Activated CD4-positive, CD25-positive, alpha-beta regulatory T cell treated with anti-CD3 and anti-CD28 coated beads, Interleukin-2, amount 50 U/mL, for 16 hours (primary cell): ENCODE measurements at regions not wholly inside any gene's neighbourhood (a gene's known extent, or its start where the extent isn't known, plus 50 kb on each side); places are given as distances from the start of the nearest gene placed in this dataset.

Experiments
- DNase-seq: peaks from one replicate; pipeline ENCODE4 v3.0.0-alpha.2; 2020; ENCODE audit warnings: low read depth, low spot score

- no peak for DNase-seq
These were observed 50.8 kb upstream of the NAV2 start for GRCh38 chr11:19661827-19662226.

DNA sequence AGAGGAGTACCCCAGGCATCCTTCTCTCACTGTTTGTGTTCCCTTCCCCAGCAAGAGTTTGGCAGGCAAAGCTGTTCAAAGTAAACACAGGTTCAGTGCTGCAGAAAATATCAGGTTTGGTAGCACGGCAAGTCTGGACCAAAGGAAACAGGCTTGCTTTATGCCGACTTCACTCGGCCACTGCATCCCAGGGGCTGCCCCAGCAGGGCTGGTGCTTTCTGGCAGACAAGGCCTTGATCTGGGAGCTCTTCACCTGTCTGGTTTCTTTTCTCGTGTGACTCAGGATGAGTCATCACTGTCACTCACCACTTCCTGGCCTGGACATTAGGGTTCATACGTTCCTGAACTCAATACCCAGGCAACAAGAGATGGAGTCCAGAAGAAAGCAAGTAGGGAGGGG, 52.6 kb upstream of the NAV2 start:
- DNase-seq, result no peak

DNA sequence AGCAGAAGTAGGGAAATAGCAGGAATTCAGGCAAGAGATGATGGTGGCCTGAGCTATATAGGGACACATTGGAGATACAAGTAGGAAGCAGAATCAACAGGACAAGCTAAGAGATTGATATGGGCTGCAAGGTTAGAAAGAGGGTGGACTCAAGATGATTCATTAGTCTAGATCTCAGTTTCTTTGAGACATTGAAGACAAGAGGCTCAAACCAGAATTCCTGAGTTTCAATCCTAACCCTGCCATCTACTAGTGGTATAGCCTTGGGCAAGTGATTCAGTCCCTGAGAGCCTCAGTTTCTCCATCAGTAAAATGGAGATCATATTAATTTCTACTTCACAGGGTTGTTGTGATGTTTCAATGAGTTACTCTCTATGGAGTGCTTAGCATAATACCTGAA, 53.1 kb upstream of the NAV2 start:
- no peak for DNase-seq

DNA sequence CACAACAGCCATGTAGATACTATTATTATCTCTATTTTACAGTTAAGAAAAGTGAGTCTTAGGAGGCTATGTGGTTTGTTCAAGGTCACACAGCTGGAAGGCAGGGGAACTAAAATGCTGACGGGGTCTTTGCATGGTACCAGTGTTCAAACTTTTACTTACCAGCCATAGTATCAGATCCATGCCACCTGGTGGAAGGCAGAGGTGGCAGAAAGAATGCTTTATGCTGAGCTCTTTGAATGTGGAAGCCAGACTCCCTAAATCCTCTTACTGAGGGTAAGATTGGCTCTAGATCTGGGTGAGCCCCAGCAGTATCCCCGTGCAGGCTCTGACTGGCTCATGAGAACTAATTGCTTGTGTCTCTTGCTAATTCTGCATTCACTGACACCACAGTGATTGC, 54.3 kb upstream of the NAV2 start:
- DNase-seq, result no peak

DNA sequence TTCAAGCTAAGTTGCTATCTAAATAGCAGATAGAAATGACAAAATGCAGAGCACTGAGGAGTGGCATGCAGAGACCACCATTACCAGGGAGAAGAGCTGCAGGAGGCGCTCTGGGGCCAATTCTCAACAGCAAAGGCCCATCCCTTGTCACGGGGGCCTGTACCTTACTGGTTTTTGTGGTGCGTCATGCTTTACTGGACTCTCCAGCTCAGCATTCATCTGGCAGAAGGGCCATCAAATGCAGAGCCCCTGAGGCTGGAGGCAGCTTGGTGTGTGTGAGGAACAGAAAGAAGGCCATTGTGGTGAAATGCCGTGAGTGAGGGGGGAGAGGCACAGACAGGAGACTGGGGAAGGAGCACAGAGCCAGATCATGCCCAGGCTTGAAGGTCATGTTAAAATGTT, 56.5 kb upstream of the NAV2 start:
- DNase-seq, result no peak

GRCh38 chr11:19652623-19653375, 59.8 kb upstream of the NAV2 start:
- no peak for DNase-seq

- DNase-seq, result no peak
These were observed 61.0 kb upstream of the NAV2 start for GRCh38 chr11:19651653-19652052.

GRCh38 chr11:19651028-19651427, 61.6 kb upstream of the NAV2 start:
- DNase-seq, result no peak

DNA sequence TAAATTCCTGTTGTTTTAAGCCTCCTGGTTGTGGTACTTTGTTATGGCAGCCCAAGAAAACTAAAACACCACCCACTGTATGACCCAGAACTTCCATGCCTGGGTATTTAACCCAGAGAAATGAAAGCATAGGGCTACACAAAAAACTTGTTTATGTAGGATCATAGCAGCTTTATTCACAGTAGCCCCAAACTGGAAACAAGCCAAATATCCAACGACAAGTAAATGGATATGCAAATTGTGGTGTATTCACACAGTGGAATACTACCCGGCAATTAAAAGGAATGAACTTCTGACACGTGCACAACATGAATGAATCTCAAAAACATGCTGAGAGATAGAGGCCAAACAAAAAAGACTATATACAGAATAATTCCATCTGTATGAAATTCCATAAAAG, 62.2 kb upstream of the NAV2 start:
- no peak for DNase-seq

- no peak for DNase-seq
These were observed 62.9 kb upstream of the NAV2 start for GRCh38 chr11:19649751-19650150.

DNA sequence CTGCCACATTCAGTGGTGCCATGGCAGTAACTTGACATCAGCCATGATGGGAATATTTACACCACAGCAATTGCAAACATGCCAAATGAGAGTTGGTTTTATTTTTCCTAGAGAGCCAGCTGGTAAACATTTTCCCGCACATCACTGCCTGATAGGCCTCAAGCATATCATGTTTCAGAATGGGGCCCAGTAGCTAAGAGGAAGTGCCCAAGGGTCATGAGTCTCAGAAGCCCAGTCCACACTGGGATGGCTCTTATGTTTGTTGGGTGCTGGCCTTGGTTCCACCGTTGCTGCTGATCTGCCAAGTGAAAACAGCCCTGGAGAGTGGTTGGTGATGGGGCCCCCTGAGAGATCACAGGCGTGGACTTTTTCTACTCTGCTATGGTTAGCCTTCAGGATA, 64.3 kb upstream of the NAV2 start:
- no peak for DNase-seq

GRCh38 chr11:19647816-19648215, 64.8 kb upstream of the NAV2 start:
- no peak for DNase-seq

DNA sequence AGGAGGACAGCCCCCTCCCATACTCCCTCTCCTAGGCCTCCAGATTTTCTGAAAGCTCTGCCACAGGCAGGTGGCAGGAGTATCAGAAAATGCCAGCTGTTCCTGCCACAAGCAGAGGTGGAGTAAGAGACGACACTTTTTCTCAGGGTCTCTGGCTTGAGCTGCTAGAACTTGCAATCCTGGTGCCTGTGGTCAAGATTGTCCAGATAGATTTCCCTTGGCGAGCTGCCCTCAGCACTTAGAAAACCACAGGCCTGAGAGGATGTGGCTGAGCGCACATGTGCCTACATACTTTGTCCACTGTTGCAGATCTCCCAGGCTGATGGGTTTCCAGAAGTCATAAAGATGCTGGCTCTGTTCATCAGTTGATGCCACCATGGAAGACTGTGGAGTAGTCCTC, 65.7 kb upstream of the NAV2 start:
- no peak for DNase-seq

DNA sequence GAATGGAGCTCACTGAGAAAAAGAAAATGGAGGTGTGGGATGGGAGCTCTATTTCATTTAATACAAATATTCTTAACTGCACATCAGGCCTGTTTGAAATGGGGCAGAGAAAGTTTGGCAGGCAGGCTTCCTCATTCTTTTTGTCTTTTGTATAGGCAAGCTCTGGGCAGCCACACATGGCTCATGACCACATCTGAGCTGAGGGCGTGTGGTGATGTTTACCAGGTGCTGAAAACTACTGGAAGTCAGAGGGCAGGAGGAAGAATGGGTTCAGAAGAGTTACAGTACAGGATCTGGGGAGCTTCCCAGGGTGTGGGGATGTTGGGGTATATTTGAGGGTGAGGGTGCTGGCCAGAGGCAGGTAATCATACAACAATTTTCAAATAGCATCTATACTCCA, 66.3 kb upstream of the NAV2 start:
- no peak for DNase-seq

DNA sequence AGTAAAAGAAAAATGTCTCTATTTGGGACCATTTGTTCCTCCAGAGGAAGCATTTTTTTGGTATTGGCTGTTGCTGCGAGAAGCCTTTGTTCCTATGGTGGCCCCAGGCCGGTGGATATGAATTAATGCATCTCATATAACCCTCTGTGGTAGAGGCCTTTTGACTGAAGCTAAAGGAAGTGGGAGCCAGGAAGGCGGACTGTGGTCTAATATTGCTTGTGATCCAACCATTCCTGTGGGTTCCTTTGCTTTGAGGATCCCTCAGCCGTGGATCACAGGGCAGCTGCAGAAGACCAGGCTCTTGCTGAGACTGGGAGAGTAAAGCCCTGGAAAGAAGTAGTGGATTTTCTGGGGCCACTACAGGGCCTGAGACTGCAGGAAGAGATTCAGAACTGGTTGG, 68.3 kb upstream of the NAV2 start:
- no peak for DNase-seq

DNA sequence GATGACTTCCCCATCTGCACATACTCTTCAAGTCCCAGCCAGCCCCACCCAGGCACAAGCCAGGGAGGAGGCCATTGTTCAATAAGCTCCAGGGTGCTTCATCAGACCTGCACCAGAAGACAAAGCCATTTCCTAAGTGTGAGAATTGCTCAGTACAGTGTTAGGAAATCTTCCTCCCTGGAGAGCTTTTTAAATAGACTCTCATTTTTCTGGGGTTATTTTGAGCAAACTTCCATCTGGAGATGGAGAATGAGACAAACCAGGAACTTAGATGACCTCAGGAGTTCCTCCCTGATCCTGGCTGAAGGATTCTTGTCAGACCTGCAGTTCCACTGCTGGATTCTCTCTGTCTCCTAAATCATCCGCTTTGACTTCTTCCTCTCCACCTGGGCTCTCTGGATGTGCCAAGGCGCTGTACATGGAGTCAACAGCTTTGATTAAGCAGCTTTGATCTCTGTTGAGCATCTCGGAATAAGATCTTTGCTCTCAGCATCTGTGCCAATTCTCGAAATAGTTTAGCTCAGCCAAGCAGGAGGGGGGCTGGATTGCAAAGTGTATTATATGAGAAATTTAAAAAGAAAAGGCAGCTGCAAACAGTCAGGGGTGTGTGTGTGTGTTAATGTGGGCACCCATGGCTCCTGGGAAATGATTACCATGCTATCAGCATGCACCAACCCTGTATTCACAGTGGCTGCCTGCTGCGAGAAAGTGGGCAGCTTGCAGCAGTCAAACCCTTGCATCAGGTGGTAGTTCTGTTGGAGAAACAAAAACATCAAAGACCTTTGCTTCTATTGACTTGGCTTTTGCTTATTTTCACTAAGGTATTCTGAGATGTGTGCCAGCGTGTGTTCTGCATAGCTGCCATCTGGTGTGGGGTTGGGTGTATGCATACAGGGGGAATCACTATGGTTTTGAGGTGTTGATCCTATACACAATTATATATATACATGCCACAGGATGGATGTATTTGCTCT, 70.2 kb upstream of the NAV2 start:
- no peak for DNase-seq

GRCh38 chr11:19639603-19640105, 73.0 kb upstream of the NAV2 start:
- DNase-seq, result no peak

DNA sequence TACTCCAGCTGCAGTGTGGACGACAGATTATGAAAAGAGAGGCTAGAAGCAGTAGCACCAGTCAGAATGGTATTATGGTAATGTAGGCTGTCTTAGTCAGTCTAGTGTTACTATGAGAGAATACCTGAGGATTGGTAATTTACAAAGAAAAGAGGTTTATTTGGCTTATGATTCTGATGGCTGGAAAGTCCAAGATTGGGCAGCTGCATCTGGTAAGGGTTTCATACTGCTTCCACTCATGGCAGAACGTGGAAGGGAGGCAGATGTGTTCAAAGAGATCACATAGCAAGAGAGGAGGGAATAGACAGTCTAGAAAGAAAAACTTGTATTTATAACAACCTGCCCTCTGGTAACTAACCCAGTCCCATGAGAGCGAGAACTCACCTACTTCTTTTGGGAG, 77.3 kb upstream of the NAV2 start:
- DNase-seq, result no peak

DNA sequence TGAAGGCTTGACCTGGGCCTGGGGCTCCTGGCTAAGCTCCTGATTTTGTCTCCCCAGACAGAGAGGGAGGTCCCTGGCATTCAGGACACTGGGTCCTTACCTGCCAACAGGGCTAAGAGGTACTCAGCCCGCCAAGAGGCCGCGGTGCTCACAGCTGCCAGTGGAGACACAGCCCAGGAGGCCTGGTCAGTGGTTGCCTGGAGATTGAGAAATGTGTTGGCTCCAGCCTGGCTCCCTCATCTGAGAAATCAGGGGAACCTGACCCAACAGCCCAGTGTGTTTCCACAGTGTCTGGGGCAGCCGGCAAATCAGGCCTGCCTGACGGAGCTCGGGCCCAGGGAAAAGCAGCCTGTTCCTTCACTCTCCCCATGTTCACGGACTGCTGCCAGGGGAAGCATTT, 79.4 kb upstream of the NAV2 start:
- DNase-seq, result no peak

- no peak for DNase-seq
These were observed 80.2 kb upstream of the NAV2 start for GRCh38 chr11:19632499-19632834.

DNA sequence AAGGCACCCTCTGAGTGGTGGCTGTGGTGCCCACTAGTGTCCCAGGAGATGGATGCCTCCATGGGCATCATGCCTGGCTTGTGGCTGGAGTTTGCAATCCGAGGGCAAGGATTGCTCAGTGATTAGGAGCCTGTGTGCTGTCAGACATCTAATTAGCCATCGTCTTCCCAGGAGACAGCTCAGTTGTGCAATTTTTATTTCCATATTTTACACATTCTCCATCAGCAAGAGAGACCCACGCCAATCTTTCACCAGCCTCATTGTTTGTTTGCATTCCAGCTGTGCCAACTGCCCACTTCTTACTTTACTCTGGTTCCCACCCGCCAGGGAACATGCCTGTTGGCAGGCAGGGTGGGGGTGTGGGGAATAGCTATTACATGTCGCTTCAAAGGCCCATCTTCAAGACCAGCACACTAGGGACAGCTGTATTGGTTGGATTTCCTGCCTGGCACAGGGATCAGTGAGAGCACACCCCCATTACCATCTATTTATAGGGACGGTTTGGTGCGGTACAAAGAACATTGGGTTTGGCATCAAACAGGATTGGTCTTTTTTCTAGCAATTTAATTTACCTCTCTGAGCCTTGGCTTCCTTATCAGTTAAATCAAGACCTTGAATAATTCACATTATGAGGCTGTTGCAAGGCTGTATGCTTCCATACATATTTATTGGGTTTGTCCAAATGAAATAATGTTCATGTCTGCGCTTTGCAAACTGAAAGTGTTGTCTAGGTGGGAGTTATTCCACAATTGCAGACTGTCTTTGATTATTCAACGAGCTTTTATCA, 80.7 kb upstream of the NAV2 start:
- no peak for DNase-seq

- DNase-seq, result no peak
These were observed 84.6 kb upstream of the NAV2 start for GRCh38 chr11:19628018-19628417.
